Brain pericyte (primary cell): ENCODE measurements at regions not wholly inside any gene's neighbourhood (a gene's known extent, or its start where the extent isn't known, plus 50 kb on each side); places are given as distances from the start of the nearest gene placed in this dataset.

Experiments
- DNase-seq: peaks from one replicate; pipeline ENCODE4 v3.0.0-alpha.2; 2012; ENCODE audit warnings: low read depth, low spot score

- no peak for DNase-seq
Observed at GRCh38 chr7:19869979-19870378, 96.6 kb upstream of the TMEM196 start.

- DNase-seq = no peak
Observed at GRCh38 chr7:19853261-19853832, 79.9 kb upstream of the TMEM196 start.

DNA sequence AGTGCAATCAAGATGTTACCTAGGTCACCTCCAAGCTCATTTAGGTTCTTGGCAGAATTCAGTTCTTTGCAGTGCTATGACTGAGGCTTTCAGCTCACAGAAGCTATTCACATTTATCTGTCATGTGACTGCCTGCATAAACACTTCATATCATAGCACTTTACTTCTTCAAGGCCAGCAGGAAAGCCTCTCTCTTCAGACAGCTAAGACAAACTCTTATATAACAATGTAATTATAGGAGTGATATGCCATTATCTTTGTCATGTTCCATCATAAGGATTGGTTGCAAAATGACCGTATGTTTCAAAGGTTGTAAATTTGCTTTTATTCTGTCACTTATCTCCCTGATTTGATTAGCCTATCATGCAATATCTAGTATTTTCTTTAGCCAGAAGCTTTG is 78.8 kb upstream of the TMEM196 start:
- no peak for DNase-seq

- DNase-seq = no peak
Observed at GRCh38 chr7:19851504-19851903, 78.1 kb upstream of the TMEM196 start.

DNA sequence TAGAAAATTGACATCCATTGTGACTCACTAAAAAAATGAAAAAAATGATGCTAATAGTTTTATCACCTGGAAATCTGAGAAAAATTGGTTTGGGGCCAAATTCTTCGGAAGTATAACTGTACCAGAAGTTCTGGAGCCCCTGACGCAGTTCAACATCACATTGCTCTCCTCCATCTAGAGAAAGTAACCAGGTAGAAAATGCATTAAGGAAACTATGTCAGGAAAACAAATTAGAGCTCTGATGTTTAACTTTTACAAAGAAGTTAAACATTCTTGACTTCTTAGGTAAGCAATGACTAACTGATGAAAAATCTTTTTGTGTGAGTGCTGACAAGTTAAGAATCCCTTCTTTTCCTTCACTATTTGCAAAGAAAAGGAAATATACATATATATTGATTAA is 61.1 kb upstream of the TMEM196 start:
- DNase-seq = no peak

DNA sequence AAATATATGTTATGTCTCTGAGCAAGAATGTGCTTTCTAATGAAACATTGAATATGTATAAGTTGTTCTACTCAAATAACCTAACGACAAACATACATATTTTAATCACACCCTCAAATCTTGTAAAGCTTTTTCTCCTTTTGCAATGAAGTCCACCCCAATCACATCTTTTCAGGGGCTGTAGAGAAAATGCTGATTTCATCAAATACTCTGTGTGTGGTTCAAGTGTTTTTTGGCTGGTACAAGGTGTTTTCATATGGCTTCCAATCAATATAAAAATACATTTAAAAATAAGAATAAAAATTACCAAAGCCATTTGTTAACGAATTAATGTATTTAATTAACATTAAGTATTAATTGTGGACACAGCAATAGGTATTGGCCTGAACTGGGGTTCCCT is 57.2 kb upstream of the TMEM196 start:
- no peak for DNase-seq
